HuH-7 (cell line): ENCODE measurements at regions not wholly inside any gene's neighbourhood (a gene's known extent, or its start where the extent isn't known, plus 50 kb on each side); places are given as distances from the start of the nearest gene placed in this dataset.
"Not testable (repeated sequence)": the region's sequence is repeated elsewhere in the genome, so short reads cannot be mapped to it uniquely, and the experiment has no call there.

Source experiments
- DNase-seq: peaks from one replicate; pipeline ENCODE4 v3.0.0; 2011; ENCODE audit warnings: low spot score

- no peak for DNase-seq
Measured at GRCh38 chr3:78424656-78425055, 1343.1 kb downstream of the ROBO1 start.

- no peak for DNase-seq
Measured at GRCh38 chr3:78426454-78426853, 1341.3 kb downstream of the ROBO1 start.

- DNase-seq, result no peak
Measured at GRCh38 chr3:78427303-78427702, 1340.5 kb downstream of the ROBO1 start.

- DNase-seq, result no peak
Measured at GRCh38 chr3:78430741-78431140, 1337.1 kb downstream of the ROBO1 start.

GRCh38 chr3:78434801-78435200 is 1333.0 kb downstream of the ROBO1 start:
- DNase-seq, result no peak

GRCh38 chr3:78455166-78455565 is 1312.6 kb downstream of the ROBO1 start:
- DNase-seq, result no peak

- no peak for DNase-seq
Measured at GRCh38 chr3:78455712-78456433, 1311.9 kb downstream of the ROBO1 start.

GRCh38 chr3:78459796-78460195 is 1308.0 kb downstream of the ROBO1 start:
- DNase-seq, result no peak

GRCh38 chr3:78462021-78462420 is 1305.8 kb downstream of the ROBO1 start:
- DNase-seq, result no peak

- DNase-seq, result no peak
Measured at GRCh38 chr3:78476076-78476475, 1291.7 kb downstream of the ROBO1 start.

- no peak for DNase-seq
Measured at GRCh38 chr3:78481050-78481449, 1286.7 kb downstream of the ROBO1 start.

- DNase-seq, result no peak
Measured at GRCh38 chr3:78483090-78483489, 1284.7 kb downstream of the ROBO1 start.

GRCh38 chr3:78494851-78495250 is 1272.9 kb downstream of the ROBO1 start:
- DNase-seq, result no peak

- no peak for DNase-seq
Measured at GRCh38 chr3:78495301-78495700, 1272.5 kb downstream of the ROBO1 start.

GRCh38 chr3:78496501-78496900 is 1271.3 kb downstream of the ROBO1 start:
- DNase-seq, result no peak

GRCh38 chr3:78497021-78497420 is 1270.8 kb downstream of the ROBO1 start:
- no peak for DNase-seq

GRCh38 chr3:78497767-78498166 is 1270.0 kb downstream of the ROBO1 start:
- no peak for DNase-seq

- no peak for DNase-seq
Measured at GRCh38 chr3:78506061-78506460, 1261.7 kb downstream of the ROBO1 start.

- no peak for DNase-seq
Measured at GRCh38 chr3:78506581-78507195, 1261.1 kb downstream of the ROBO1 start.

- DNase-seq, result no peak
Measured at GRCh38 chr3:78507196-78507984, 1260.4 kb downstream of the ROBO1 start.

- no peak for DNase-seq
Measured at GRCh38 chr3:78511840-78512239, 1256.0 kb downstream of the ROBO1 start.

GRCh38 chr3:78512786-78513185 is 1255.0 kb downstream of the ROBO1 start:
- DNase-seq, result not testable (repeated sequence)

GRCh38 chr3:78516437-78516836 is 1251.4 kb downstream of the ROBO1 start:
- no peak for DNase-seq
